ENCODE measurements at regions not wholly inside any gene's neighbourhood (a gene's known extent, or its start where the extent isn't known, plus 50 kb on each side); places are given as distances from the start of the nearest gene placed in this dataset.

DNA sequence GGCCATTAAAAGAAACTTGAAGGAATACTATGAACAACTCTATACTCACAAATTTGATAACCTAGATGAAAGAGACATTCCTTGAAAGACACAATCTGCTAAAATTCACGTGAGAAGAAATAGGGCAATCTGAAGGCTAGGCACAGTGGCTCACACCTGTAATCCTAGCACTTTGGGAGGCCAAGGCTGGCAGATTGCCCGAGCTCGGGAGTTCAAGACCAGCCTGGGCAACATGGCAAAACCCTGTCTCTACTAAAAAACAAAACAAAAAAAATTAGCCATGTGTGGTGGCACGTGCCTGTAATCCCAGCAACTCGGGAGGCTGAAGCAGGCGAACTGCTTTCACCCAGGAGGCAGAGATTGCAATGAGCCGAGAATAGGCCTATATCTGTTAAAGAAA, 104.8 kb downstream of the HES1 start:
- TF ChIP-seq EZH2phosphoT487 (IDR thresholded peaks at IDR 0.05; ENCODE audit: borderline replicate concordance, low read depth, low read length): no peak
- no peak for TF ChIP-seq CTCF (conservative IDR thresholded peaks at IDR 0.05; ENCODE audit: low read length)
